HepG2 (cell line): ENCODE measurements at regions not wholly inside any gene's neighbourhood (a gene's known extent, or its start where the extent isn't known, plus 50 kb on each side); places are given as distances from the start of the nearest gene placed in this dataset.

Experiments used
- ATAC-seq: fragments of 200-7000 bp; cut with Tn5 transposase; 3 replicates; pipeline ENCODE4 v1.9.1; 2020; ENCODE audit warnings: mild to moderate bottlenecking, moderate library complexity
- BruUV-seq: library from RNA; stranded (reverse); fragments of 400-500 nt; replicated peaks from 2 replicates; lab custom pipeline; 2021; lab: Mats Ljungman, UMichigan
- CTCF ChIA-PET: fragments of 300-600 bp; formaldehyde crosslinking; extraction: SDS; loops from one replicate; lab custom pipeline; 2021; ENCODE audit warnings: low total read pairs, inconsistent platforms, low intra/inter-chr PET ratio; lab: Yijun Ruan, JAX
- POLR2A ChIA-PET: fragments of 350-600 bp; sonication (Branson Sonifier 250); formaldehyde crosslinking; loops from one replicate; lab custom pipeline; 2020; ENCODE audit warnings: antibody characterized with exemption, inconsistent platforms; lab: Yijun Ruan, JAX
- DNase-seq: peaks from one replicate; pipeline ENCODE4 v3.0.0-alpha.2; 2015; ENCODE audit warnings: low spot score
- FAIRE-seq: peaks from 3 replicates; lab custom pipeline; 2011; peaks lifted over from hg19 to GRCh38; lab: Jason Lieb, UNC
- H2AFZ ChIP-seq: one replicate; pipeline ENCODE4 v1.6.1; 2011; ENCODE audit warnings: low read length, inconsistent platforms
- H3K27ac ChIP-seq: fragments of 300-600 bp; 3 replicates; pipeline ENCODE4 v1.8.0; 2011; ENCODE audit warnings: mixed run types, mild to moderate bottlenecking, mixed read lengths, low read length, inconsistent platforms; ENCODE audit not compliant: insufficient read depth; ENCODE audit errors: extremely low read length
- H3K27me3 ChIP-seq, 2 experiments: fragments of 200-600 bp in 1 of 2; 2 replicates in 1 of 2; 3 replicates in 1 of 2; pipeline versions ENCODE4 v1.6.0 to v1.8.0; 2011; ENCODE audit warnings: low read length in 2 of 2, mild to moderate bottlenecking in 2 of 2, moderate library complexity in 2 of 2, inconsistent platforms in 1 of 2; ENCODE audit not compliant: insufficient read depth in 2 of 2, control insufficient read depth in 1 of 2
- H3K36me3 ChIP-seq, 2 experiments: fragments of 200-600 bp in 1 of 2; replicated peaks in 1 of 2; 2 replicates in 1 of 2; 3 replicates in 1 of 2; pipeline versions ENCODE4 v1.5.1 to v1.8.0; 2011; ENCODE audit warnings: low read length in 2 of 2, inconsistent platforms in 1 of 2; ENCODE audit not compliant: insufficient read depth in 2 of 2, control insufficient read depth in 1 of 2
- H3K4me1 ChIP-seq: 2 replicates; pipeline ENCODE4 v1.5.1; 2012; ENCODE audit warnings: low read length, inconsistent platforms; ENCODE audit not compliant: insufficient read depth
- H3K4me2 ChIP-seq: 2 replicates; pipeline ENCODE4 v1.6.0; 2011; ENCODE audit warnings: low read depth, low read length, inconsistent platforms
- H3K4me3 ChIP-seq, 3 experiments: fragments of 200-600 bp in 1 of 3; sonication (generic), shearing (Covaris generic) in 1 of 3; replicated peaks in 1 of 3; 2 replicates each; pipeline ENCODE4 v1.5.1; 2011 to 2016; ENCODE audit warnings: low read length in 3 of 3, inconsistent platforms in 2 of 3, low read depth in 2 of 3, mild to moderate bottlenecking in 2 of 3, control low read depth in 1 of 3, mixed read lengths in 1 of 3; ENCODE audit not compliant: insufficient read depth in 1 of 3
- H3K79me2 ChIP-seq: one replicate; pipeline ENCODE4 v1.6.1; 2011; ENCODE audit warnings: low read length, inconsistent platforms; ENCODE audit not compliant: insufficient read depth
- H3K9ac ChIP-seq: 2 replicates; pipeline ENCODE4 v1.6.0; 2011; ENCODE audit warnings: mild to moderate bottlenecking, low read depth, low read length, inconsistent platforms; ENCODE audit not compliant: insufficient read depth
- H3K9me3 ChIP-seq: 2 replicates; pipeline ENCODE4 v1.5.1; 2012; ENCODE audit warnings: mild to moderate bottlenecking, low read length
- H4K20me1 ChIP-seq: 2 replicates; pipeline ENCODE4 v1.6.0; 2011; ENCODE audit warnings: inconsistent platforms, mild to moderate bottlenecking, low read length, moderate library complexity; ENCODE audit not compliant: insufficient read depth
- MAFK ChIP-seq, 2 experiments: IDR thresholded peaks in 1 of 2; conservative IDR thresholded peaks in 1 of 2; 2 replicates each; pipeline ENCODE4 v1.6.1; 2011; ENCODE audit warnings: improper control_type of control experiment in 2 of 2, low read length in 2 of 2
- MEF2D ChIP-seq: sonication (generic); formaldehyde crosslinking; IDR thresholded peaks from 2 replicates; pipeline ENCODE4 v1.5.1; 2020; ENCODE audit warnings: mild to moderate bottlenecking, missing genetic modification reagents
- NFE2L1 ChIP-seq: sonication (generic); formaldehyde crosslinking; IDR thresholded peaks from 2 replicates; pipeline ENCODE4 v1.4.0; 2020; ENCODE audit warnings: missing genetic modification reagents, mild to moderate bottlenecking, borderline replicate concordance
- NR1H2 ChIP-seq: sonication (generic); formaldehyde crosslinking; IDR thresholded peaks from 2 replicates; pipeline ENCODE4 v1.8.1; 2022; ENCODE audit warnings: low read depth, missing genetic modification reagents, borderline replicate concordance
- PHF21A ChIP-seq: sonication (generic); formaldehyde crosslinking; IDR thresholded peaks from 2 replicates; pipeline ENCODE4 v1.5.0; 2020; ENCODE audit warnings: mild to moderate bottlenecking, missing genetic modification reagents
- SOX13 ChIP-seq, 3 experiments: fragments of 450-650 bp in 1 of 3; sonication (generic) in 1 of 3; formaldehyde crosslinking in 1 of 3; IDR thresholded peaks in 2 of 3; conservative IDR thresholded peaks in 1 of 3; 2 replicates each; pipeline versions ENCODE4 v1.5.0 to v1.6.1; 2016 to 2020; ENCODE audit warnings: antibody characterized with exemption in 1 of 3, mild to moderate bottlenecking in 1 of 3, missing compliant biosample characterization in 1 of 3, missing genetic modification reagents in 1 of 3, moderate library complexity in 1 of 3
- TOPORS ChIP-seq: sonication (generic); formaldehyde crosslinking; IDR thresholded peaks from 2 replicates; pipeline ENCODE4 v1.8.0; 2023; ENCODE audit warnings: mild to moderate bottlenecking, missing genetic modification reagents
- ZNF34 ChIP-seq: sonication (generic); formaldehyde crosslinking; IDR thresholded peaks from 2 replicates; pipeline ENCODE4 v1.4.0; 2020; ENCODE audit warnings: mild to moderate bottlenecking, missing genetic modification reagents, borderline replicate concordance
- ZNF431 ChIP-seq: sonication (generic); formaldehyde crosslinking; IDR thresholded peaks from 2 replicates; pipeline ENCODE4 v1.9.0; 2022; ENCODE audit warnings: missing genetic modification reagents, low read depth, mild to moderate bottlenecking, borderline replicate concordance
- ZNF7 ChIP-seq: IDR thresholded peaks from 2 replicates; pipeline ENCODE4 v1.6.1; 2016; ENCODE audit warnings: missing biosample characterization, missing genetic modification reagents
- ZNF746 ChIP-seq: sonication (generic); formaldehyde crosslinking; IDR thresholded peaks from 2 replicates; pipeline ENCODE4 v1.8.0; 2022; ENCODE audit warnings: mild to moderate bottlenecking, missing genetic modification reagents
- WGBS: methylation state at CpG from one replicate; pipeline ENCODE4 v1.1.6; 2017; ENCODE audit warnings: low lambda C conversion rate; 5-methylcytosine and 5-hydroxymethylcytosine counted together
- in situ Hi-C: cut with HindIII; loops from 2 replicates; pipeline ENCODE4 v1.10.0; 2017; ENCODE audit warnings: low pct_unique_long_range_greater_than_20kb; ENCODE audit not compliant: extremely low pct_ligation_motif_present
- intact Hi-C: fragments of 100-400 bp; cut with micrococcal nuclease; formaldehyde crosslinking; loops from one replicate; pipeline ENCODE4 v1.10.0; 2022; ENCODE audit not compliant: unreplicated experiment
- TF ChIP-seq, protein P1 (sequence below): sonication (generic); formaldehyde crosslinking; IDR thresholded peaks from 2 replicates; pipeline ENCODE4 v1.5.0; 2020; ENCODE audit warnings: missing genetic modification reagents, mild to moderate bottlenecking, borderline replicate concordance
- TF ChIP-seq, protein P2 (sequence below), 2 experiments: fragments of 450-650 bp in 1 of 2; sonication (generic) in 1 of 2; formaldehyde crosslinking; IDR thresholded peaks; 2 replicates each; pipeline versions ENCODE4 v1.5.0 to v1.8.0; 2020 to 2022; ENCODE audit warnings: mild to moderate bottlenecking in 1 of 2, missing genetic modification reagents in 1 of 2
- TF ChIP-seq, protein P3 (sequence below): sonication (generic); formaldehyde crosslinking; IDR thresholded peaks from 2 replicates; pipeline ENCODE4 v1.4.0; 2020; ENCODE audit warnings: missing genetic modification reagents
- TF ChIP-seq, protein P4 (sequence below): sonication (generic); formaldehyde crosslinking; IDR thresholded peaks from 2 replicates; pipeline ENCODE4 v1.5.0; 2020; ENCODE audit warnings: missing genetic modification reagents

DNA sequence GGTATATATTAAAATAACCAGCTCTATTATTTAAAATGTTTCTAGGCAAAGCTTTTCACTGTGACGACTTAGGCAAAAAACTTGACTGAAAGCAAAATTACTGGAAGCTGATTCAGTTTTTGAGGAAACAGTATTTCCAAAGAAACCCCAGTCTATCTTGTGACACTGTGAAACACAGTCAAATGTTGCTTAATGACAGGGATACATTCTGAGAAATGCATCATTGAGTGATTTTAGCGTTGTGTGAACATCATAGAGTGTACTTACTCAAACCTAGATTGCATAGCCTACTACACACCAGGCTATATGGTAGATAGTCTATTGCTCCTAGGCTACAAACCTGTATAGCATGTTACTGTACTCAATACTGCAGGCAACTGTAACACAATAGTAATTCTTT, 116.9 kb upstream of the KCNK1 start:
- ATAC-seq (no peak), FAIRE-seq (no peak), DNase-seq (no peak)
- POLR2A ChIA-PET: no interaction called here
- CTCF ChIA-PET: no interaction called here
- intact Hi-C loops (no loop called here), in situ Hi-C loops (no loop called here)
- Histone ChIP-seq H3K9me3 (no peaks in the 10 kb centered on the region), H2AFZ (no peak overlapping the region), H3K27ac (no peak overlapping the region), H3K4me1 (no peaks in the 10 kb centered on the region), H3K79me2 (no peaks in the 10 kb centered on the region), H3K4me3 (no peak overlapping the region), H3K27me3 (no peaks in the 10 kb centered on the region), H3K36me3 (no peaks in the 10 kb centered on the region), H4K20me1 (no peaks in the 10 kb centered on the region), H3K9ac (no peak overlapping the region), H3K4me2 (no peak overlapping the region)
- BruUV-seq: no TSS peak
- no peak for TF ChIP-seq ZNF746
- no peak for TF ChIP-seq MEF2D (CRISPR knock-in tag)
- TF ChIP-seq ZNF7 (CRISPR knock-in tag): no peak
- no peak for TF ChIP-seq MAFK (conservative IDR thresholded peaks at IDR 0.05 in 1 of 2, IDR thresholded peaks at IDR 0.05 in 1 of 2; ENCODE audit: low read length in 2 of 2)
- TF ChIP-seq ZNF34 (CRISPR knock-in tag): no peak
- TF ChIP-seq SOX13 (IDR thresholded peaks at IDR 0.05): no peak
- TF ChIP-seq SOX13 (CRISPR knock-in tag; conservative IDR thresholded peaks at IDR 0.05 in 1 of 2, IDR thresholded peaks at IDR 0.05 in 1 of 2): no peak
- TF ChIP-seq, protein P1, sequence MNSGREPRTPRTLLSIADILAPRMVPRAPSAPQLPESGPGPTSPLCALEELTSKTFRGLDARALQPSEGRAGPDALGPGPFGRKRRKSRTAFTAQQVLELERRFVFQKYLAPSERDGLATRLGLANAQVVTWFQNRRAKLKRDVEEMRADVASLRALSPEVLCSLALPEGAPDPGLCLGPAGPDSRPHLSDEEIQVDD: no peak
- no peak for TF ChIP-seq TOPORS
- TF ChIP-seq PHF21A (CRISPR knock-in tag): no peak
- no peak for TF ChIP-seq ZNF431 (CRISPR knock-in tag)
- TF ChIP-seq, protein P2, sequence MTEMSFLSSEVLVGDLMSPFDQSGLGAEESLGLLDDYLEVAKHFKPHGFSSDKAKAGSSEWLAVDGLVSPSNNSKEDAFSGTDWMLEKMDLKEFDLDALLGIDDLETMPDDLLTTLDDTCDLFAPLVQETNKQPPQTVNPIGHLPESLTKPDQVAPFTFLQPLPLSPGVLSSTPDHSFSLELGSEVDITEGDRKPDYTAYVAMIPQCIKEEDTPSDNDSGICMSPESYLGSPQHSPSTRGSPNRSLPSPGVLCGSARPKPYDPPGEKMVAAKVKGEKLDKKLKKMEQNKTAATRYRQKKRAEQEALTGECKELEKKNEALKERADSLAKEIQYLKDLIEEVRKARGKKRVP (CRISPR knock-in tag; IDR thresholded peaks at IDR 0.05): no peak
- TF ChIP-seq NR1H2: no peak
- TF ChIP-seq, protein P3, sequence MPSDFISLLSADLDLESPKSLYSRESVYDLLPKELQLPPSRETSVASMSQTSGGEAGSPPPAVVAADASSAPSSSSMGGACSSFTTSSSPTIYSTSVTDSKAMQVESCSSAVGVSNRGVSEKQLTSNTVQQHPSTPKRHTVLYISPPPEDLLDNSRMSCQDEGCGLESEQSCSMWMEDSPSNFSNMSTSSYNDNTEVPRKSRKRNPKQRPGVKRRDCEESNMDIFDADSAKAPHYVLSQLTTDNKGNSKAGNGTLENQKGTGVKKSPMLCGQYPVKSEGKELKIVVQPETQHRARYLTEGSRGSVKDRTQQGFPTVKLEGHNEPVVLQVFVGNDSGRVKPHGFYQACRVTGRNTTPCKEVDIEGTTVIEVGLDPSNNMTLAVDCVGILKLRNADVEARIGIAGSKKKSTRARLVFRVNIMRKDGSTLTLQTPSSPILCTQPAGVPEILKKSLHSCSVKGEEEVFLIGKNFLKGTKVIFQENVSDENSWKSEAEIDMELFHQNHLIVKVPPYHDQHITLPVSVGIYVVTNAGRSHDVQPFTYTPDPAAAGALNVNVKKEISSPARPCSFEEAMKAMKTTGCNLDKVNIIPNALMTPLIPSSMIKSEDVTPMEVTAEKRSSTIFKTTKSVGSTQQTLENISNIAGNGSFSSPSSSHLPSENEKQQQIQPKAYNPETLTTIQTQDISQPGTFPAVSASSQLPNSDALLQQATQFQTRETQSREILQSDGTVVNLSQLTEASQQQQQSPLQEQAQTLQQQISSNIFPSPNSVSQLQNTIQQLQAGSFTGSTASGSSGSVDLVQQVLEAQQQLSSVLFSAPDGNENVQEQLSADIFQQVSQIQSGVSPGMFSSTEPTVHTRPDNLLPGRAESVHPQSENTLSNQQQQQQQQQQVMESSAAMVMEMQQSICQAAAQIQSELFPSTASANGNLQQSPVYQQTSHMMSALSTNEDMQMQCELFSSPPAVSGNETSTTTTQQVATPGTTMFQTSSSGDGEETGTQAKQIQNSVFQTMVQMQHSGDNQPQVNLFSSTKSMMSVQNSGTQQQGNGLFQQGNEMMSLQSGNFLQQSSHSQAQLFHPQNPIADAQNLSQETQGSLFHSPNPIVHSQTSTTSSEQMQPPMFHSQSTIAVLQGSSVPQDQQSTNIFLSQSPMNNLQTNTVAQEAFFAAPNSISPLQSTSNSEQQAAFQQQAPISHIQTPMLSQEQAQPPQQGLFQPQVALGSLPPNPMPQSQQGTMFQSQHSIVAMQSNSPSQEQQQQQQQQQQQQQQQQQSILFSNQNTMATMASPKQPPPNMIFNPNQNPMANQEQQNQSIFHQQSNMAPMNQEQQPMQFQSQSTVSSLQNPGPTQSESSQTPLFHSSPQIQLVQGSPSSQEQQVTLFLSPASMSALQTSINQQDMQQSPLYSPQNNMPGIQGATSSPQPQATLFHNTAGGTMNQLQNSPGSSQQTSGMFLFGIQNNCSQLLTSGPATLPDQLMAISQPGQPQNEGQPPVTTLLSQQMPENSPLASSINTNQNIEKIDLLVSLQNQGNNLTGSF (CRISPR knock-in tag): no peak
- TF ChIP-seq NFE2L1 (CRISPR knock-in tag): no peak
- TF ChIP-seq, protein P4, sequence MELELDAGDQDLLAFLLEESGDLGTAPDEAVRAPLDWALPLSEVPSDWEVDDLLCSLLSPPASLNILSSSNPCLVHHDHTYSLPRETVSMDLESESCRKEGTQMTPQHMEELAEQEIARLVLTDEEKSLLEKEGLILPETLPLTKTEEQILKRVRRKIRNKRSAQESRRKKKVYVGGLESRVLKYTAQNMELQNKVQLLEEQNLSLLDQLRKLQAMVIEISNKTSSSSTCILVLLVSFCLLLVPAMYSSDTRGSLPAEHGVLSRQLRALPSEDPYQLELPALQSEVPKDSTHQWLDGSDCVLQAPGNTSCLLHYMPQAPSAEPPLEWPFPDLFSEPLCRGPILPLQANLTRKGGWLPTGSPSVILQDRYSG: no peak
- WGBS: 0% methylated on average over 2 of the region's 2 CpGs
